Thoracic aorta (tissue), 2 donors: ENCODE measurements at regions not wholly inside any gene's neighbourhood (a gene's known extent, or its start where the extent isn't known, plus 50 kb on each side); places are given as distances from the start of the nearest gene placed in this dataset.

ENCODE experiments used
- ATAC-seq: fragments of 150-250 bp; one replicate; pipeline ENCODE4 v1.8.0; 2017; ENCODE audit warnings: low read depth; ENCODE audit not compliant: insufficient number of reproducible peaks, low FRiP score
- DNase-seq: peaks from one replicate; pipeline ENCODE4 v3.0.0-alpha.2; 2020; ENCODE audit warnings: low spot score
- H3K27ac ChIP-seq, 2 donors: fragments of 200-600 bp; sonication (generic); 1 replicate in 1 of 2; 2 replicates in 1 of 2; pipeline ENCODE4 v1.5.1; 2016; ENCODE audit warnings: mild to moderate bottlenecking in 2 of 2, moderate library complexity in 2 of 2
- H3K27me3 ChIP-seq: fragments of 200-600 bp; sonication (generic); replicated peaks from 2 replicates; pipeline ENCODE4 v1.6.0; 2016; ENCODE audit warnings: mild to moderate bottlenecking; ENCODE audit not compliant: insufficient read depth
- H3K36me3 ChIP-seq: fragments of 200-600 bp; sonication (generic); one replicate; pipeline ENCODE4 v1.5.1; 2016
- H3K4me1 ChIP-seq, 2 donors: fragments of 200-600 bp; sonication (generic); 1 replicate in 1 of 2; 2 replicates in 1 of 2; pipeline versions ENCODE4 v1.5.1 to v1.6.0; 2016; ENCODE audit warnings: low read depth in 2 of 2, mild to moderate bottlenecking in 1 of 2; ENCODE audit not compliant: control insufficient read depth in 1 of 2
- H3K4me3 ChIP-seq: fragments of 200-600 bp; sonication (generic); 2 replicates; pipeline ENCODE4 v1.5.1; 2016; ENCODE audit warnings: mild to moderate bottlenecking
- H3K9me3 ChIP-seq: fragments of 200-600 bp; sonication (generic); 2 replicates; pipeline ENCODE4 v1.5.1; 2016
- CTCF ChIP-seq: fragments of 200-600 bp; sonication (generic); IDR thresholded peaks from one replicate; pipeline ENCODE4 v1.5.1; 2019; ENCODE audit warnings: antibody characterized with exemption

GRCh38 chr14:76974365-76974764 lies 54.1 kb downstream of the IRF2BPL start:
- H3K27ac ChIP-seq: no peak overlapping the region
- no peak for TF ChIP-seq CTCF
- ATAC-seq: no peak

GRCh38 chr14:76971549-76971948 lies 57.0 kb downstream of the IRF2BPL start:
- no peak for DNase-seq
- Histone ChIP-seq H3K4me1 (peaks cover 0 to 7% of the 10 kb centered on the region in 2 donors), H3K27ac (no peak overlapping the region), H3K4me3 (no peak overlapping the region), H3K9me3 (no peaks in the 10 kb centered on the region), H3K36me3 (no peaks in the 10 kb centered on the region), H3K27me3 (no peaks in the 10 kb centered on the region)
- no peak for TF ChIP-seq CTCF
- no peak for ATAC-seq

More at GRCh38 chr14:76974365-76974764, 54.1 kb downstream of the IRF2BPL start:
- Histone ChIP-seq H3K4me3 (no peak overlapping the region), H3K27me3 (no peaks in the 10 kb centered on the region), H3K9me3 (no peaks in the 10 kb centered on the region), H3K4me1 (peaks cover 0 to 12% of the 10 kb centered on the region in 2 donors), H3K36me3 (no peaks in the 10 kb centered on the region)
- DNase-seq: no peak

GRCh38 chr14:76968621-76969063 lies 59.9 kb downstream of the IRF2BPL start:
- no peaks in the 10 kb centered on the region for H3K27me3 ChIP-seq
- no peaks in the 10 kb centered on the region for H3K4me1 ChIP-seq
- no peaks in the 10 kb centered on the region for H3K36me3 ChIP-seq
- DNase-seq: no peak
- no peak overlapping the region for H3K4me3 ChIP-seq
- TF ChIP-seq CTCF: no peak
- no peak for ATAC-seq
- no peaks in the 10 kb centered on the region for H3K9me3 ChIP-seq
- no peak overlapping the region for H3K27ac ChIP-seq

DNA sequence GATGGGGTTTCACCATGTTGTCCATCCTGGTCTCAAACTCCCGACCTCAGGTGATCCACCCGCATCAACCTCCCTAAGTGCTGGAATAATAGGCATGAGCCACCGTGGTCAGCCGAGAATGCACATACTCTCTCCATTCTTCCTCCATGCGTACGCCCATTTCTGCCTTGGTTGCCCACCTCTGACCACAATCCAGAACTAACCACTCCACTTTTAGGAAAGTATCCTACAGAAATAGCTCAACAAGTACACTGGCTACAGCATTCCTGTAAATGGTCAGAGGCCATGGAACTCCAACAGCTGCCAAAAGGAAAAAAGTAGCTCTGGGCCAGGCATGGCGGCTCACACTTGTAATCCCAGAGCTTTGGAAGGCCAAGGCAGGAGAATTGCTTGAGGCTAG lies 60.7 kb downstream of the IRF2BPL start:
- no peaks in the 10 kb centered on the region for H3K27me3 ChIP-seq
- H3K4me3 ChIP-seq: no peak overlapping the region
- no peak overlapping the region for H3K27ac ChIP-seq
- H3K9me3 ChIP-seq: no peaks in the 10 kb centered on the region
- DNase-seq (no peak), ATAC-seq (no peak)
- H3K4me1 ChIP-seq: no peaks in the 10 kb centered on the region
- no peaks in the 10 kb centered on the region for H3K36me3 ChIP-seq
- no peak for TF ChIP-seq CTCF

DNA sequence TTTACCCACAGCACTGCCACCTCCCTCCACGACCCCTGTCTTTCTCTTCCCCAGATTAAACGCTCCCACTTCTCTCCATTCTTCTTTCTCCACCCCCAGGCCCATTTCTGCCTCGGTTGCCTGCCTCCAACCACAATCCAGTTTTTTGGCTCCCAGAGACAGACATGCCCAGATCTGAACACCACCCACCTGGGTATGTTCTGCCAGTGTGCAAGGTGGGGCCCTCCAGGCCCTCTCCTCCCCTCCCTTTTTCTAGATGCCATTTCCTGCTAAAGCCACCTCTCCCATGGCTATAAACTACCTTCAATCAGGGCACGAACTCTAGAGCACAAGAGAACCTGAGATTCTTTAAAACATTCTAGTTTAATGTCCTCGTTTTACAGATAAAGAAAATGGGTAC lies 63.3 kb downstream of the IRF2BPL start:
- no peak overlapping the region for H3K4me3 ChIP-seq
- no peaks in the 10 kb centered on the region for H3K9me3 ChIP-seq
- H3K27me3 ChIP-seq: no peaks in the 10 kb centered on the region
- DNase-seq (no peak), ATAC-seq (no peak)
- peaks cover 3 to 16% of the 10 kb centered on the region in 2 donors for H3K4me1 ChIP-seq
- no peak for TF ChIP-seq CTCF
- no peaks in the 10 kb centered on the region for H3K36me3 ChIP-seq
- H3K27ac ChIP-seq: no peak overlapping the region
